ENCODE measurements at regions not wholly inside any gene's neighbourhood (a gene's known extent, or its start where the extent isn't known, plus 50 kb on each side); places are given as distances from the start of the nearest gene placed in this dataset.

DNA sequence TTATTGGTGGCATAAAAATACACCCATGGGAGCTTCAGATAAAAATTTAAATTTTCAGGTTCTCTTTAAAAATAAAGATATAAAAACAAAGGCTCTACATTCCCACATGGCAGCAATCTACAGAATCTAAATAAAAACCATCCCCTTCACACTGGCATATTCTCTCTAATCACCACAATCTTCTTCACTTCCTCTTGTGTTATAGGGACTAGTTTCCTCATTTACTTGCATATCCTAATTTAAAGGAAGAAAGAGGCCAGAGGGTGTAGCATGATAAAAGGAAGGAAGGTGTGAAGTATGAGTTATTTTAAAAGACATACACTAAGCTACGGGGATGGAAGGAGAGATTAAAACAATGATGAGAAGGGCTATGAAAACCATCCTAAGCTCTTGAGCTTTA lies 390.5 kb downstream of the ZNF608 start:
- ChIA-PET CTCF (no interaction called here), POLR2A (no interaction called here)
- DNase-seq (ENCODE audit: extremely low spot score), result no peak
- TF ChIP-seq, protein P1, sequence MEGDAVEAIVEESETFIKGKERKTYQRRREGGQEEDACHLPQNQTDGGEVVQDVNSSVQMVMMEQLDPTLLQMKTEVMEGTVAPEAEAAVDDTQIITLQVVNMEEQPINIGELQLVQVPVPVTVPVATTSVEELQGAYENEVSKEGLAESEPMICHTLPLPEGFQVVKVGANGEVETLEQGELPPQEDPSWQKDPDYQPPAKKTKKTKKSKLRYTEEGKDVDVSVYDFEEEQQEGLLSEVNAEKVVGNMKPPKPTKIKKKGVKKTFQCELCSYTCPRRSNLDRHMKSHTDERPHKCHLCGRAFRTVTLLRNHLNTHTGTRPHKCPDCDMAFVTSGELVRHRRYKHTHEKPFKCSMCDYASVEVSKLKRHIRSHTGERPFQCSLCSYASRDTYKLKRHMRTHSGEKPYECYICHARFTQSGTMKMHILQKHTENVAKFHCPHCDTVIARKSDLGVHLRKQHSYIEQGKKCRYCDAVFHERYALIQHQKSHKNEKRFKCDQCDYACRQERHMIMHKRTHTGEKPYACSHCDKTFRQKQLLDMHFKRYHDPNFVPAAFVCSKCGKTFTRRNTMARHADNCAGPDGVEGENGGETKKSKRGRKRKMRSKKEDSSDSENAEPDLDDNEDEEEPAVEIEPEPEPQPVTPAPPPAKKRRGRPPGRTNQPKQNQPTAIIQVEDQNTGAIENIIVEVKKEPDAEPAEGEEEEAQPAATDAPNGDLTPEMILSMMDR (IDR thresholded peaks at IDR 0.05; ENCODE audit: control extremely low read depth, extremely low read depth, low read depth, missing control alignments), result no peak

DNA sequence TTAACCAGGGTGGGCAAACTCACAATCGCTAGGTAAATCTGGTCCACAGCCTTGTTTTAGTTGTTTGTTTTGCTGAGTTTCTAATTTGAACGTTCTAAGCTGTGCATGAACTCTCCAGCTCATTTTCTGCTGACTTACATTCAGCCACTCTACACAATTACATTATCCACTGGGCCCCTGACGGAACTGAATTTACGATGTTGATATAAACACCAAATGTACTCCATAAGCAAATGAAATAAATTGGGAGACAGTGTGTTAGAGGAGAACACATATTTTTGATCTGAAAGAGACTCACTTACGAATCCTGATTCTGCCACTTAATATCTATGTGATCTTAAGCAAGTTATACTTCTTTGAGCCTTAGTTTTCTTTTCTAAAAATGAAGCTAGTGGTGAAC lies 393.4 kb downstream of the ZNF608 start:
- POLR2A ChIA-PET, result no interaction called here
- TF ChIP-seq, protein P1 (IDR thresholded peaks at IDR 0.05; ENCODE audit: control extremely low read depth, extremely low read depth, low read depth, missing control alignments), result no peak
- DNase-seq (ENCODE audit: extremely low spot score), result no peak
- CTCF ChIA-PET, result no interaction called here

DNA sequence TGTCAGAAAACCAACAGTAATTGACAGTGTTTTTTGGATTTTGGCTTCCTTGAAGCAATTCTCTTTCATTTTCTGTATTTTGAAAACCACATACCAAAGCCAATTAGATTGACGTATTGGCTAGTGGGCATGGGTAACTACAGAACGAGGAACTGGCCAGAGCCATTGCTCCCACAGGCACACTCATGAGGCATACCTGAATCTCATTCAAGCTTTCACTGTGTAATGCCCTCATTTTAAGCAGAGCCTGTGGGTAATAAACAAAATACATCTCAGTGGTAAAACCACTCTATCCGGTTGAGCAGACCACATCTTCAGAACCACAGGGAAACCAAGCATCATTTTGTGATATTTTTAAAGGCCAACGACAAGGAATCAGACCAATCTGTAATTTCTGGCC lies 394.1 kb downstream of the ZNF608 start:
- TF ChIP-seq, protein P1 (IDR thresholded peaks at IDR 0.05; ENCODE audit: control extremely low read depth, extremely low read depth, low read depth, missing control alignments), result no peak
- no peak for DNase-seq (ENCODE audit: extremely low spot score)
- POLR2A ChIA-PET, result no interaction called here
- CTCF ChIA-PET, result no interaction called here

DNA sequence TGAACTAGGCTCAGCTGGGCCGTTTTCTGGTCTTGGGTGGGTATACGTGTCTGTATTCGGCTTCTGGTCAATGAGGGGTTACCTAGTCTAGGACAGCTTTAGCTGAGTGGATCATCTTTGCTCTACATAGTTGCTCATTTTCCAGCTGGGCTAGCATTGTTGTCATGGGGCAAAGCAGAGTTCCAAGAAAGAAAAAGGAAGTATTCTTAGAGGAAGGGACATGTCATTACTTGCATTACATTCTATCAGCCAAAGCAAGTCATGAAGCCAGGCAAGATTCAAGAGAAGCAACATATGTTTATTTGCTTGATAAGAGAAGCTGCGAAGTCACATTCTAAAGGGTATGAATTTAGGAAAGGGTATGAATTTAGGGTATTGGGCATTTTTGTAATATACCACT lies 396.5 kb downstream of the ZNF608 start:
- CTCF ChIA-PET, result no interaction called here
- DNase-seq (ENCODE audit: extremely low spot score), result no peak
- TF ChIP-seq, protein P1 (IDR thresholded peaks at IDR 0.05; ENCODE audit: control extremely low read depth, extremely low read depth, low read depth, missing control alignments), result no peak

DNA sequence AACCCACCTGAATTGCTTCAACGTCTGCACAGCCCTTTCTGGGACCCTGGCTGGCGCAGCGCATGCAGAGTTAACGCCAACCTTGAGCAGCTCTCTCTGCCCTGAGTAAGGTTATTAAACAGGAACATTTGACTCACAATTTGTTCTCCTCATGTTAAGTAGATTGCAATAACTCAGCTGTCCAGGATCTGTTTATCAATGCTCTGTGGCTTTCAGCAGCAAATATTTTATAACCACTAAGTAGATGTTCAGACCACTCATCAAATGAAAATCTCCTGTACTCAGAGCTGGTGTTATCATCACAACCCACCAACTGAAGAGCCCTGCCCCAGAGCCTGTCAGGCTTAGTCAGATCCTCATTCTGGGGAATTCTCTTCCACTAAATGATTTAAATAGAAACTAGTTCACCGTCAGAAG lies 403.0 kb downstream of the ZNF608 start:
- POLR2A ChIA-PET, result no interaction called here
- no peak for DNase-seq (ENCODE audit: extremely low spot score)
- TF ChIP-seq, protein P1 (IDR thresholded peaks at IDR 0.05; ENCODE audit: control extremely low read depth, extremely low read depth, low read depth, missing control alignments), result no peak
- CTCF ChIA-PET, result no interaction called here

More for the DNA sequence above, 396.5 kb downstream of the ZNF608 start:
- POLR2A ChIA-PET, result no interaction called here

DNA sequence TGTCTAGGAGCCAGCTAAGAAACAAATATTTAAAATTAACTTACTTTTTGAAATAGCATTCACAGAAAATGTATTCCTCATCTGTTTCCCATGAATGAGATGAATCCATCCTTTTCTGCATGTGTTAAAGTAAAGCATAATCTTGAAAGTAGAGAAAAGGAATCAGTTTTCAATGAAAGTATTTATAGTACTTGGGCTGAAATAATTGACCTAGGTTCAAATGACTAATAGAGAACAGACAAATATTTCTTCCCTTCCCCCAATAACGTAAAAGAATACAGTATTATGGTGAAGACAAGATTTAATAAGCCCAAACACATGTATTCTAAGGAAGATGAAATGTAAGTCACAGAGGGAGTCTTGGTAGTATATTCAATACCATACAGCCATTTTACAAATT lies 403.5 kb downstream of the ZNF608 start:
- TF ChIP-seq, protein P1 (IDR thresholded peaks at IDR 0.05; ENCODE audit: control extremely low read depth, extremely low read depth, low read depth, missing control alignments), result no peak

DNA sequence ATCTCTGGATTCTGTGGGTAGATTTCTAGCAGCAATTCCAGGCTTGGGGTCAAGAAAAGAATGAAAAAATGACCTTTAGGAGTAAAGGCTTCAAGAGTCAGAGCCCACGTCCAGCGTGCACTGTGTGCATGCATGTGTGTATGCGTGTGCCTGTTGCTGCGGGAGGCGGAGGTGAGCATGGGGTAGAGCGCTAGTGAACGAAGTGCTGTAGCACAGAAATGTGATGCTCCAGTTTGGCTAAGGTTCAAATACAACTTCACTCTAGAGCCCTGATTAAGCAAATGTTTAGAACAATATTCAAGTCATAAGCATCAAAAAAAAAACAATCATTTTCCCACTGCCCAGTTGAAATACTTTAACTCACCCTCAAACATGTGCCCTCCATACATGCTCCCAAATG lies 403.9 kb downstream of the ZNF608 start:
- no peak for DNase-seq (ENCODE audit: extremely low spot score)
- TF ChIP-seq, protein P1 (IDR thresholded peaks at IDR 0.05; ENCODE audit: control extremely low read depth, extremely low read depth, low read depth, missing control alignments), result no peak
- ChIA-PET POLR2A (no interaction called here), CTCF (no interaction called here)

More for the DNA sequence above, 403.5 kb downstream of the ZNF608 start:
- ChIA-PET POLR2A (no interaction called here), CTCF (no interaction called here)
- DNase-seq (ENCODE audit: extremely low spot score), result no peak
